H4 (cell line): ENCODE measurements at regions not wholly inside any gene's neighbourhood (a gene's known extent, or its start where the extent isn't known, plus 50 kb on each side); places are given as distances from the start of the nearest gene placed in this dataset.

Source experiments
- DNase-seq: peaks from one replicate; pipeline ENCODE4 v3.0.0-alpha.2; 2015; ENCODE audit warnings: low spot score

- DNase-seq, result no peak
Observed at GRCh38 chr16:65910291-65910690, 456.2 kb upstream of the CDH5 start.

- peak; percentile 69 for DNase-seq
Observed at GRCh38 chr16:65909310-65910050, 457.0 kb upstream of the CDH5 start.

GRCh38 chr16:65908568-65908967, 457.9 kb upstream of the CDH5 start:
- DNase-seq, result no peak

GRCh38 chr16:65905331-65905730, 461.2 kb upstream of the CDH5 start:
- no peak for DNase-seq

- no peak for DNase-seq
Observed at GRCh38 chr16:65896448-65897153, 469.9 kb upstream of the CDH5 start.

- DNase-seq, result no peak
Observed at GRCh38 chr16:65895906-65896305, 470.6 kb upstream of the CDH5 start.

GRCh38 chr16:65895486-65895885, 471.0 kb upstream of the CDH5 start:
- no peak for DNase-seq

- DNase-seq, result no peak
Observed at GRCh38 chr16:65890203-65890602, 476.3 kb upstream of the CDH5 start.

- no peak for DNase-seq
Observed at GRCh38 chr16:65889533-65889966, 476.9 kb upstream of the CDH5 start.

GRCh38 chr16:65888201-65888600, 478.3 kb upstream of the CDH5 start:
- no peak for DNase-seq

- DNase-seq, result no peak
Observed at GRCh38 chr16:65884018-65884417, 482.5 kb upstream of the CDH5 start.

GRCh38 chr16:65878347-65878746, 488.1 kb upstream of the CDH5 start:
- no peak for DNase-seq

GRCh38 chr16:65876624-65877023, 489.9 kb upstream of the CDH5 start:
- no peak for DNase-seq

GRCh38 chr16:65876056-65876408, 490.5 kb upstream of the CDH5 start:
- no peak for DNase-seq

- no peak for DNase-seq
Observed at GRCh38 chr16:65875381-65876055, 491.0 kb upstream of the CDH5 start.

GRCh38 chr16:65869261-65869660, 497.2 kb upstream of the CDH5 start:
- DNase-seq, result no peak

- no peak for DNase-seq
Observed at GRCh38 chr16:65867276-65867960, 499.1 kb upstream of the CDH5 start.

- no peak for DNase-seq
Observed at GRCh38 chr16:65863236-65863635, 503.3 kb upstream of the CDH5 start.

GRCh38 chr16:65861131-65861731, 505.3 kb upstream of the CDH5 start:
- DNase-seq, result no peak

- DNase-seq, result no peak
Observed at GRCh38 chr16:65855171-65856145, 511.0 kb upstream of the CDH5 start.

- DNase-seq, result no peak
Observed at GRCh38 chr16:65846210-65846602, 520.3 kb upstream of the CDH5 start.
